Right lobe of liver (tissue), 6 donors: ENCODE measurements at regions not wholly inside any gene's neighbourhood (a gene's known extent, or its start where the extent isn't known, plus 50 kb on each side); places are given as distances from the start of the nearest gene placed in this dataset.
"Not testable (repeated sequence)": the region's sequence is repeated elsewhere in the genome, so short reads cannot be mapped to it uniquely, and the experiment has no call there.

ENCODE experiments used
- ATAC-seq, 4 donors: fragments of 200-7000 bp; cut with Tn5 transposase; one replicate each; pipeline ENCODE4 v1.9.1; 2020; ENCODE audit warnings: mild to moderate bottlenecking in 4 of 4, moderate library complexity in 4 of 4
- DNase-seq, 3 donors: peaks; one replicate each; pipeline ENCODE4 v3.0.0-alpha.2; 2020
- H3K27ac ChIP-seq, 3 donors: fragments of 200-600 bp; one replicate each; pipeline ENCODE4 v1.8.0; 2022
- H3K27me3 ChIP-seq, 2 donors: fragments of 200-600 bp; one replicate each; pipeline ENCODE4 v1.8.0; 2022
- H3K36me3 ChIP-seq, 4 donors: fragments of 200-600 bp; sonication (generic) in 1 of 4; one replicate each; pipeline versions ENCODE4 v1.5.1 to v1.8.0; 2017 to 2022; ENCODE audit warnings: control low read depth in 1 of 4
- H3K4me1 ChIP-seq, 4 donors: fragments of 200-600 bp; sonication (generic) in 1 of 4; one replicate each; pipeline versions ENCODE4 v1.5.1 to v1.8.0; 2017 to 2022; ENCODE audit warnings: control low read depth in 1 of 4
- H3K4me3 ChIP-seq, 3 donors: fragments of 200-600 bp; one replicate each; pipeline ENCODE4 v1.8.0; 2022
- H3K9me3 ChIP-seq, 4 donors: fragments of 200-600 bp; sonication (generic) in 1 of 4; one replicate each; pipeline versions ENCODE4 v1.5.1 to v1.8.0; 2017 to 2022; ENCODE audit warnings: control low read depth in 1 of 4
- CTCF ChIP-seq, 4 donors: fragments of 200-600 bp in 3 of 4; fragments of 450-650 bp in 1 of 4; IDR thresholded peaks; one replicate each; pipeline versions ENCODE4 v1.5.1 to v1.8.0; 2016 to 2022; ENCODE audit warnings: antibody characterized with exemption in 4 of 4, mild to moderate bottlenecking in 2 of 4
- POLR2A ChIP-seq: fragments of 450-650 bp; IDR thresholded peaks from one replicate; pipeline ENCODE4 v1.6.1; 2017; ENCODE audit warnings: antibody characterized with exemption, mild to moderate bottlenecking
- WGBS: methylation state at CpG from one replicate; pipeline ENCODE4 v1.1.6; 2018; ENCODE audit warnings: low coverage, low lambda C conversion rate; ENCODE audit not compliant: insufficient coverage; ENCODE audit errors: missing lambda C conversion rate; 5-methylcytosine and 5-hydroxymethylcytosine counted together
- intact Hi-C, 2 donors: fragments of 100-400 bp; cut with DNase I; formaldehyde crosslinking; loops; one replicate each; pipeline versions ENCODE4 v1.11.2 to v1.14.1; 2022
- donor health status: DM: no; HTN: yes; CAD: no.
- donor health status: DM: no; HTN: no; CAD: no.
- donor health status: DM: no; HTN: no; CAD: no.
- donor health status: DM: no; HTN: yes; CAD: no.
- donor health status: DM: no; HTN: yes; CAD: no.

DNA sequence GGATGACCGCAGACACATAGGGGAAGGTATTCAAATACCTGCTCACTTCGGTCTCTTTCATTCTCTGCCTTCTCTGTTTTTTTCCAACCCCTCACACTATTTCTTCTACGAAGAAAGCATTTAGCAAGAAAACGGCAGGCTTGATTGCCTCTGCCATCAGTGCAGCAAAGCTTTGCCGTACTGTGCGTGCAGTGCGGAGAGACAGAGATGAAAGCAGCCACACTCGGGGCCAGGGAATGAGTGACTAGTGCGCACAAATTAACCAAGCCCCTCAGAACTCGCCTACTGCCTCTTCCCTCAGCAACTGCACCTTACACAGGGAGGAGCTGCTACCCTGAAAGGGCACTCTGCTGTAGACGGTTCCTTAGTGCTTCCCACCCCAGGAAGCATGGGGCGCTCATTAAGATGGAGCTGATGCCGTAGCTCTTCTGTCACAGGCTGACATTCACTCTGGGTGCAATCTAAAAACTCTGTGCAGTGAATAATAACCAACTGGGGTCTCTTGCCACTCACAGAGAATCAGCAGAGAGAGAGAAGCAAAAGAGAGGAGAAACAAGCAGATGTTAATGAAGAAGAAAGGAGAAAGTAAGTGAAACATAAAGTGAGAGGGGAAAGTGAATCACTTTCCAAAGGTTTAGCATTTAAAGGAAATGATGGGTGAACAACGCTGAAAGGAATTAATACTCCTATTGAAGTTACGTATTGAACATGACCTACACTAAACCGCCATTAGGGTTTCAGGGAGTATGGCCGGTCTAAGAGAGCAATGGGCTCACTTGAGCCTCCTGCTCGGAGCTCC, 69.4 kb downstream of the GRIN2B start:
- Histone ChIP-seq H3K27ac (no peak overlapping the region), H3K4me1 (no peaks in the 10 kb centered on the region), H3K36me3 (no peaks in the 10 kb centered on the region), H3K9me3 (no peaks in the 10 kb centered on the region), H3K27me3 (peaks cover 0 to 3% of the 10 kb centered on the region in 2 donors), H3K4me3 (no peak overlapping the region)
- DNase-seq (no peak), ATAC-seq (no peak)
- 63% methylated on average over 14 of the region's 18 CpGs for WGBS
- TF ChIP-seq CTCF (IDR thresholded peaks at IDR 0.05) (no peak), POLR2A (no peak)
- intact Hi-C loops, result no loop called here

- no peak overlapping the region for H3K27ac ChIP-seq
- 75% methylated on average over 4 of the region's 4 CpGs for WGBS
- no peaks in the 10 kb centered on the region for H3K4me1 ChIP-seq
- ATAC-seq (no peak), DNase-seq (no peak)
- TF ChIP-seq POLR2A, result no peak
- TF ChIP-seq CTCF (IDR thresholded peaks at IDR 0.05), result no peak
- no peak overlapping the region for H3K4me3 ChIP-seq
- intact Hi-C loops, result no loop called here
- peaks cover 0 to 6% of the 10 kb centered on the region in 2 donors for H3K27me3 ChIP-seq
- no peaks in the 10 kb centered on the region for H3K36me3 ChIP-seq
- H3K9me3 ChIP-seq, result no peaks in the 10 kb centered on the region
Observed at GRCh38 chr12:13905794-13906193, 75.6 kb downstream of the GRIN2B start.

- Histone ChIP-seq H3K27me3 (no peaks in the 10 kb centered on the region), H3K36me3 (no peaks in the 10 kb centered on the region), H3K27ac (no peak overlapping the region), H3K9me3 (no peaks in the 10 kb centered on the region), H3K4me3 (no peak overlapping the region), H3K4me1 (no peaks in the 10 kb centered on the region)
- no peak for TF ChIP-seq POLR2A
- TF ChIP-seq CTCF (IDR thresholded peaks at IDR 0.05), result no peak
- WGBS, result 77% methylated on average over 3 of the region's 3 CpGs
- intact Hi-C loops, result no loop called here
- no peak for DNase-seq
- no peak for ATAC-seq
Observed at GRCh38 chr12:13900718-13901117, 80.7 kb downstream of the GRIN2B start.

- H3K9me3 ChIP-seq, H3K27me3 ChIP-seq, DNase-seq, intact Hi-C loops, H3K27ac ChIP-seq, H3K4me3 ChIP-seq, H3K36me3 ChIP-seq, ATAC-seq, H3K4me1 ChIP-seq: not testable (repeated sequence)
- 88% methylated on average over 4 of the region's 5 CpGs for WGBS
Observed at GRCh38 chr12:13898387-13898786, 83.0 kb downstream of the GRIN2B start.

GRCh38 chr12:13897811-13898210, 83.6 kb downstream of the GRIN2B start:
- no peak for TF ChIP-seq CTCF (IDR thresholded peaks at IDR 0.05)
- TF ChIP-seq POLR2A, result no peak

More at GRCh38 chr12:13897811-13898210, 83.6 kb downstream of the GRIN2B start:
- intact Hi-C loops, result no loop called here
- Histone ChIP-seq H3K9me3 (no peaks in the 10 kb centered on the region), H3K4me3 (no peak overlapping the region), H3K36me3 (no peaks in the 10 kb centered on the region), H3K27ac (no peak overlapping the region), H3K4me1 (no peaks in the 10 kb centered on the region), H3K27me3 (no peaks in the 10 kb centered on the region)
- no peak for DNase-seq
- no peak for ATAC-seq
